ENCODE measurements at regions not wholly inside any gene's neighbourhood (a gene's known extent, or its start where the extent isn't known, plus 50 kb on each side); places are given as distances from the start of the nearest gene placed in this dataset.

DNA sequence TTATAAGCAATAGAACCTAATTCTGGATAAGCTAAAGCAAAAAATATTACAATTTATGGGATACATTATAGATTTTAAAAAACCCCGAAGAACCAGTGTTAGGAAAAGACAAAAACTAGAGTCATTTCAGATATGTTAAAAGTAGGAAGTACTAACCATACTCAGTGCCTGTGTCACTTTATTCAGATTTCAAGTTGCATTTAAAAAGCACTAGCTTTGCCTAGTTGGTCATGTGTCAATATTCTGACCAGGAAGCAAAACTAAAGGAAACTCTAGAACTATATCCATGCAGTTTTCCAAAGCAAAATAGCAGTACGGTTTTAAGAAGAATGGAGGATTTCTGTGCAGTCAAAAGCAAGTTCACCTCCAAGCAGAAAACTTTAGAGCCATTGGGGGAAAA is 88.4 kb downstream of the RAP2B start:
- TF ChIP-seq POLR2A (IDR thresholded peaks at IDR 0.05) = no peak
- TF ChIP-seq, protein P1, sequence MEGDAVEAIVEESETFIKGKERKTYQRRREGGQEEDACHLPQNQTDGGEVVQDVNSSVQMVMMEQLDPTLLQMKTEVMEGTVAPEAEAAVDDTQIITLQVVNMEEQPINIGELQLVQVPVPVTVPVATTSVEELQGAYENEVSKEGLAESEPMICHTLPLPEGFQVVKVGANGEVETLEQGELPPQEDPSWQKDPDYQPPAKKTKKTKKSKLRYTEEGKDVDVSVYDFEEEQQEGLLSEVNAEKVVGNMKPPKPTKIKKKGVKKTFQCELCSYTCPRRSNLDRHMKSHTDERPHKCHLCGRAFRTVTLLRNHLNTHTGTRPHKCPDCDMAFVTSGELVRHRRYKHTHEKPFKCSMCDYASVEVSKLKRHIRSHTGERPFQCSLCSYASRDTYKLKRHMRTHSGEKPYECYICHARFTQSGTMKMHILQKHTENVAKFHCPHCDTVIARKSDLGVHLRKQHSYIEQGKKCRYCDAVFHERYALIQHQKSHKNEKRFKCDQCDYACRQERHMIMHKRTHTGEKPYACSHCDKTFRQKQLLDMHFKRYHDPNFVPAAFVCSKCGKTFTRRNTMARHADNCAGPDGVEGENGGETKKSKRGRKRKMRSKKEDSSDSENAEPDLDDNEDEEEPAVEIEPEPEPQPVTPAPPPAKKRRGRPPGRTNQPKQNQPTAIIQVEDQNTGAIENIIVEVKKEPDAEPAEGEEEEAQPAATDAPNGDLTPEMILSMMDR (IDR thresholded peaks at IDR 0.05) = no peak
